Activated T-cell treated with anti-CD3 and anti-CD28 coated beads, Interleukin-2, amount 50 U/mL, for 24 hours (primary cell): ENCODE measurements at regions not wholly inside any gene's neighbourhood (a gene's known extent, or its start where the extent isn't known, plus 50 kb on each side); places are given as distances from the start of the nearest gene placed in this dataset.

ENCODE experiments used
- DNase-seq: peaks from one replicate; pipeline ENCODE4 v3.0.0-alpha.2; 2020
- H3K27ac Mint-ChIP-seq: 2 replicates; pipeline ENCODE4 v1.8.0; 2020; ENCODE audit warnings: mild to moderate bottlenecking, mixed read lengths
- H3K27me3 Mint-ChIP-seq: 2 replicates; pipeline ENCODE4 v1.8.0; 2020; ENCODE audit warnings: mixed read lengths
- H3K36me3 Mint-ChIP-seq: 2 replicates; pipeline ENCODE4 v1.8.0; 2020; ENCODE audit warnings: low read depth, mixed read lengths
- H3K4me1 Mint-ChIP-seq: 2 replicates; pipeline ENCODE4 v1.8.0; 2020; ENCODE audit warnings: low read depth, mixed read lengths
- H3K4me3 Mint-ChIP-seq: 2 replicates; pipeline ENCODE4 v1.8.0; 2020; ENCODE audit warnings: mild to moderate bottlenecking, moderate library complexity, mixed read lengths
- H3K9me3 Mint-ChIP-seq: 2 replicates; pipeline ENCODE4 v1.8.0; 2020; ENCODE audit warnings: mixed read lengths

DNA sequence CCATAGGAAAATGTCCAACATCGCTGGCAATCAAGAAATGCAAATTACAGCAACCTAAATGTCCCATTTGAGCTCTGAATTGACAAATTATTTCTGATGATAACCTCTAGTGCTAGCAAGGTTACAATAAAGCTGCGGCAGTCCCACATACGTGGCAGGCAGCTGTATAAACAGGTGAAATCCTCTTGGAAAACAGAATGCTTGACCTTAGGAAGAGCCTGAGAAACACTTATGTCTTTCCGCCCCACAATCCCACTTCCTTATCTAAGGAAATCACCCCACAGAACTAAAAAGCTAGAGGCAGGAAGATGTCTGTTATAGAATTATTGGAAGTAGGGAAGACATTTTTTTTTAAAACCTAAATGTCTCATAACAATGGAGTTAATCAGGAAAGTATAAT, 154.3 kb downstream of the KATNIP start:
- no peak overlapping the region for H3K4me3 Mint-ChIP-seq

DNA sequence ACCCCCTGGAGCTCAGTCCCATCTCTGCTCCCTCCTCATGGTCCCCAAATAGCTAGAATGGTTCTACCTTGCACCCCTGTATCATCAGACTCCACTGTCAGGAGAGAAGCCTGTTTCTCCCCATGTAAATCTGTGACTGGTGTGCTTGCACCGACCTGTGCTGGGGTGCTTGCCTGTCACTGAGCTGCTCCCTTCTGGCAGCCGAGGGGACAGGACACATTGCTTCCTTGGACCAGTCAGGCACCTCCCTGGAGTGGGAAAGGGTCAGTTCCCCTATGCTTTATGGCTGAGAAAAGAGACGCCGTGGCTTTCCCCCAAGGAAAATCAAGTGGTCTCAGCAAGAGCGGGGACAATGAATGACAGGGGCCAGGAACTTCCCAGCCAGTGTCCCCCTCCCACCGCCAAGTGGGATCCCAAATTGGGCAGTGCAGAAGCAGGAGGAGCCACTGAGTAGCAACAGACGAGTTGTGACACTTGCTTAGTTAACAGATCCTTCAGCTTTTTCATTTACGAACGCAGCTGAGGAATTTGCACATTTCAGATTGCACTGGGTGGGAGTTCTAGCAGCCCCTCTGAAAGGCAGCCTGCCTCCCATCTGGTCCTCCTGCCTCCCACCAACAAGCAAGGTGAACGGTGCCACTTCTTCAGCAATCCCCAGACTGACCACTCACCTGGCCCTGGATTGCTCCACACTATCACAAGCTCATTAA, 156.4 kb downstream of the KATNIP start:
- no peak overlapping the region for H3K4me3 Mint-ChIP-seq
- H3K27me3 Mint-ChIP-seq: no peaks in the 10 kb centered on the region
- DNase-seq: no peak
- H3K4me1 Mint-ChIP-seq: no peaks in the 10 kb centered on the region
- no peak overlapping the region for H3K27ac Mint-ChIP-seq
- H3K36me3 Mint-ChIP-seq: peaks cover 21% of the 10 kb centered on the region
- no peaks in the 10 kb centered on the region for H3K9me3 Mint-ChIP-seq

More for the DNA sequence above, 154.3 kb downstream of the KATNIP start:
- no peaks in the 10 kb centered on the region for H3K9me3 Mint-ChIP-seq
- no peak for DNase-seq
- H3K27ac Mint-ChIP-seq: no peak overlapping the region
- H3K4me1 Mint-ChIP-seq: no peaks in the 10 kb centered on the region
- H3K36me3 Mint-ChIP-seq: peaks cover 17% of the 10 kb centered on the region
- H3K27me3 Mint-ChIP-seq: no peaks in the 10 kb centered on the region

DNA sequence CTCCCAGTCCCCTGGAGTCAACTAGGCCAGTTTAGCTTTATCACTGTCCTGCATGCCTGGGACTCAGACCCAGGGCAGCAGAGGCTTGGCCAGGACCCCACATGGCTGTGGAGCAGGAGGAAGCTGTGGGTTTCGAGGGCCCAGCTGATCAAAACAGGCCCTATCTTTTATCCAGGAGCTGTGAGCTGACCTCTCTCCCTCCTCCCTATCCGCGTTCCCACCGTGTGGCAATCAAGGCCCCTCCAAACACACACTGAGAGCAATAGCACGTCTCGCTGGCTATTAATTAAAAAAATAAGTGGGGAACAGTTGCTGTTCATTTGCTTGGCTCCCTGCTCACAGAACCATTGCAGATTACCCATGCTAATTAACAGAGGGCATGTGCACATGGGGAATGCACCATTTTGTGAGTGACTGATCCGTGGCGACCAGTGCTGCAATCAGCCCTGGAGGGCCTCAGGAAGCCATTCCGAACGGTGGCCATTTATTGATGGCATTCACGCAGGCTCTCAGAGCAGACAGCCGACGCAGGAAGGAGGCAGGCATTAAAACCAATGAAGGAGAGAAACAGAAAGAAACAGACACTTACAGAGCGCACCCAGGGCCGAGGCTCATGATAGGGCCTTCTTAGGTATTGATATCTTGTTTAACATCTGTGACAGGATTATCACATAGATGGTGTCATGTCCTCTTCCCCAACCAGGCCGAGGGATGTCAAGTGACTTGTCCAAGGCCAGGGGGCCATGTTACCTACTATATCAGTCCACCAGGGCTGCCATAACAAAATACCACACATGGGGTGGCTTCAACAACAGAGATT, 157.1 kb downstream of the KATNIP start:
- no peaks in the 10 kb centered on the region for H3K9me3 Mint-ChIP-seq
- no peaks in the 10 kb centered on the region for H3K27me3 Mint-ChIP-seq
- no peaks in the 10 kb centered on the region for H3K4me1 Mint-ChIP-seq
- DNase-seq: no peak
- no peak overlapping the region for H3K27ac Mint-ChIP-seq
- H3K4me3 Mint-ChIP-seq: no peak overlapping the region
- peaks cover 21% of the 10 kb centered on the region for H3K36me3 Mint-ChIP-seq

DNA sequence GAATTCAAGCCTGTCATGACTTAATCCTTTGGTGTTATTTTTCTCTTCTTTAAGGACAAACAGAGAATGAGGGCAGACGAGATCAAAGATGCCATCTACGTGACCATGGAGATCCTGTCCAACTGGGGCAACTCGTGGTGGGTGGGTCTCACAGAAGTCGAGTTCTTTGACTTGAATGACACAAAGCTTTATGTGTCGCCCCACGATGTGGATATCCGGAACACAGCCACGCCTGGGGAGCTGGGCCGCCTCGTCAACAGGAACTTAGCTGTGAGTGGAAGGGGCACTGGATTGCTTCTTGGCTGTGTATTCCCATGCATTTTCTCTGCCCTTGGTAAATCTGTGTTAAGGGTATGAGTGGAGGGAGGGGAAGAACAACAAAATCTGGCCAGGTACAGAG, 158.7 kb downstream of the KATNIP start:
- Mint-ChIP-seq H3K4me1 (no peaks in the 10 kb centered on the region), H3K4me3 (no peak overlapping the region), H3K27ac (no peak overlapping the region), H3K36me3 (peaks cover 21% of the 10 kb centered on the region), H3K9me3 (no peaks in the 10 kb centered on the region), H3K27me3 (no peaks in the 10 kb centered on the region)
- DNase-seq: no peak

DNA sequence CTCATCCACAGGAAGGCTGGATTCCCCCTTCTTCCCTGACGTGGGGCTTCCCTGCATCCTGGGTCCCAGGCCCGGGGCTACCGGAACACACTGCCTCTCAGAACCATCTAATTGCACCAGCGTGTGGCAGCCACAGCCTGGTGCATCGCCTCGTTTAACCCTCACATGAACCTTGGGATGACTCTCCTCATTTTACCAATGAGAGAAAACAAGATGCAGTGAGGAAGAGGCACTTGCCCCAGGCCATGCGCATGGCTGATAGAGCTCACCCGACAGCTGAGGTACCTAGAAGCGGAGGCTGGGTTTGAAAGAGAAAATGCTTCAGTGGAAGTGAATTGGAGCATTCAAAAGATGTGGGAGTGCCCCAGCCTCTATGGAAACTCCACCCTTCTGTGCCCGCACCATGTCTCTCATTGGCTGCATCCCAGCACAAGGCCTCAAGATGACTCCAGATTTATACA, 162.3 kb downstream of the KATNIP start:
- H3K27ac Mint-ChIP-seq: no peak overlapping the region
- H3K4me3 Mint-ChIP-seq: no peak overlapping the region
- peaks cover 21% of the 10 kb centered on the region for H3K36me3 Mint-ChIP-seq
- DNase-seq: no peak
- H3K9me3 Mint-ChIP-seq: no peaks in the 10 kb centered on the region
- no peaks in the 10 kb centered on the region for H3K27me3 Mint-ChIP-seq
- no peaks in the 10 kb centered on the region for H3K4me1 Mint-ChIP-seq

DNA sequence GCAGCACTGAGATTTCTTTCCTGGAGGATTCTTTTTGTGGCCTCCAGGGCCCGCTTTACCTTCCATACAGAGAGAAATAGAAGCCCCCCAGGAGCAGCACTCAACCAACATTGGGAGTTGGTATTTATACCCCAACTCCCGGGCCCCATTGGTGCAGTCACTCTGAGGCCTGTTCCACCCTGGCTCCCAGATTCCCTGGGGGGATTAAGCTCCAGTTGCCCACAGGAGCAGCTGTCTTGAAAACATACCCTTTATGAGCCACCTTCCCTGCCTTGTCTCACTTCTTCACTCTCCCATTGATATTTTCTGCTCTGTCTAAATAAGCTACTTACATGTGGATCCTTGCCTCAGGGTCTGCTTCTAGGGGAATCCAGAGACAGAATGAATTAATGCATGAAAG, 167.8 kb downstream of the KATNIP start:
- Mint-ChIP-seq H3K36me3 (peaks cover 27% of the 10 kb centered on the region), H3K4me1 (no peaks in the 10 kb centered on the region), H3K9me3 (no peaks in the 10 kb centered on the region), H3K27me3 (no peaks in the 10 kb centered on the region), H3K4me3 (no peak overlapping the region), H3K27ac (no peak overlapping the region)
- no peak for DNase-seq

DNA sequence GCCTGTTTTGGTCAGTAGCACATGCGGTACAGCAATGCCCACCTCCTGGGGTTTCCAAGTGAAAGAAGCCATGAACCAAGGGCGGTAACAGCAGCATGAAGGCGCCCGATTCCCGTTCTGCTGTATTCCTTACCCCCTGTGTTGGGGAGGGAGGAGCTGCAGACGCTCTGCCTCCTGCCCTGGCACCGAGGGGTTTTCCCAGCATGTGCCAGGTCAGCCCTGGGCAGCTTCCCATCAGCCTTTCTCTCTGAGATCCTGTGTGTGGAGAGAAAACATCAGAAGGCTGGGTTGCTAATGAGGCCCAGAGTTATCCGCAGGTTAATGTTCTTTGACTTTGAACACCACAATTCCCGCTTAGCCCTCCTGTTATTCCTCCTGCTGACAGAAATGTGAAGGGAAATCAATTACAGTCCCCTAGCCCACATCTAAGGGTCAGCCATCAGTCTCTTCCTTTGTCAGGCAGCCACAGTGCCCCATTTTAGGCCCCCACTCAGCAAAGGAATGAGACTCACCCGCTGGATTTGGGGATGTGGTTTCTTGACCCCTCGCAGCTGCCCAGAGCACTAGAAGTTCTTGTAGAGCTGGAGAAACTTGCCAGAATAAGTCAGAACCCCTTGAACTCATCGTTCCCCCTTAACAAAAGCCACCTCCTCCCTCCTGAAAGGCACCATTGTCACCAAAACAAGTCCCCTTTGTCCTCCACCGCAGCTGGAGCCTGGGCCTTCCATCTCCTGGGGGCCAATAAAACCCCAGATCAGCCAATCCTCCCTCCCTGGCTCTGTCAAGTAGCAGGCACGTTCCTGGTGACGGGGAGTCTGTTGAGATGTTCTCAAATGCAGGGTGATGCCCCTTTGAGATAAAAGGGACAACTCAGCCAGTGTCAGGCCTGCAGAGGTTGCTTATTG, 168.5 kb downstream of the KATNIP start:
- Mint-ChIP-seq H3K4me1 (no peaks in the 10 kb centered on the region), H3K4me3 (no peak overlapping the region), H3K27me3 (no peaks in the 10 kb centered on the region), H3K36me3 (peaks cover 29% of the 10 kb centered on the region), H3K27ac (no peak overlapping the region), H3K9me3 (no peaks in the 10 kb centered on the region)
- no peak for DNase-seq

DNA sequence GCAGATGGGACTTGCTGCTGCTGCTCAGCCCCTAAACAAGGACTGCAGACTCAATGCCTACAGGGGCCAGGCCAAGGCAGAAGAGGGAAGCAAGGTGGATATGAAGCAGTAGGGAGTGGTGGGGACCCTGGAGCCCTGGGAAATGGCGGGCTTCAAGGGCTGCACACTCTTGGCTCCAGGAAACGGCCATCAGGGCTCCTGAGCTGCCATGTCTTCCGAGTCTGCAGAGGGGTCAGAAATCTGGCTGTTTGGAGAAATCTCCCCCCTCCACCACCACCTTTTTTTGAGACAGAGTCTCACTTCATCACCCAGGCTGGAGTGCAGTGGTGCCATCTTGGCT, 169.1 kb downstream of the KATNIP start:
- DNase-seq: no peak
- no peaks in the 10 kb centered on the region for H3K4me1 Mint-ChIP-seq
- H3K4me3 Mint-ChIP-seq: no peak overlapping the region
- H3K36me3 Mint-ChIP-seq: peaks cover 33% of the 10 kb centered on the region
- no peaks in the 10 kb centered on the region for H3K27me3 Mint-ChIP-seq
- H3K9me3 Mint-ChIP-seq: no peaks in the 10 kb centered on the region
- no peak overlapping the region for H3K27ac Mint-ChIP-seq

DNA sequence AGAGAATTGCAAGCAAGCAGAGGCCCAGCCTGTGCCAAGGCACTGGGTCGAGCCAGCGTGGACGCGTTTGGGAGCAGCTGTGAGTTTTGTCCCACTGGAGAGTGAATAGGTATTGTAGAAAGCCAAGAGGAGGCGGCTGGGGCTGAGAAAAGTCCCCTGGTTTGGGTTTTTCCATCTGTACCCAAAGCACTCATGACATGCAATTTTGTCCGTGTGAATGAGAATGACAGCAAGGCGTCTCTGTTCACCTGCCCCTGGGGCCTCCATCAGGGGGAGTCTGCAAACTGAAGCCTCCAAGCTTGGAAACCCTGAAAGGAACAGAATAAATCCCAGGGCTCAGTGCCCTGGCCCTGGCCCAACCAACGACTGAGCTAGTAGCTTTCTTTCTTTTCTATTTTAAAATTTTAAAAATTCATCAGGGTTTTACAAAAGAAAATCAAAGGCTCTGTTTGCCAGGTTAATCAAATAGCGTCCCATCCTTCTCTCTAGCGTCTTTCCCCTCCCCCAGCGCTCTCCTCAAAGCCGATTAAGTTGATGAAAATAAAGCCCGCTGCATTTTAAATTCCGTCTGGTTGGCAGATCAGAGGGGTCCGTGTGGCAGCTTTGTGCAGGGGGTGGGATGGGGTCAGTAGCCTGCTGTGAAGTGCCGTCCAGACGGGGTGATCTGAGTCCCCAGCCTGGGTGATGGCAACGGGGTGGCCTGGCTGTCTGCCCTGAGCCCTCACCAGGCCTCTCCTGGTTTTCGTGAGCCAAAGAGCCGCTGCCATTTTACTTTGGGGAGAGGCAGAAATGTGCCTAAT, 171.0 kb downstream of the KATNIP start:
- H3K4me3 Mint-ChIP-seq: no peak overlapping the region
- H3K27me3 Mint-ChIP-seq: no peaks in the 10 kb centered on the region
- no peak overlapping the region for H3K27ac Mint-ChIP-seq

DNA sequence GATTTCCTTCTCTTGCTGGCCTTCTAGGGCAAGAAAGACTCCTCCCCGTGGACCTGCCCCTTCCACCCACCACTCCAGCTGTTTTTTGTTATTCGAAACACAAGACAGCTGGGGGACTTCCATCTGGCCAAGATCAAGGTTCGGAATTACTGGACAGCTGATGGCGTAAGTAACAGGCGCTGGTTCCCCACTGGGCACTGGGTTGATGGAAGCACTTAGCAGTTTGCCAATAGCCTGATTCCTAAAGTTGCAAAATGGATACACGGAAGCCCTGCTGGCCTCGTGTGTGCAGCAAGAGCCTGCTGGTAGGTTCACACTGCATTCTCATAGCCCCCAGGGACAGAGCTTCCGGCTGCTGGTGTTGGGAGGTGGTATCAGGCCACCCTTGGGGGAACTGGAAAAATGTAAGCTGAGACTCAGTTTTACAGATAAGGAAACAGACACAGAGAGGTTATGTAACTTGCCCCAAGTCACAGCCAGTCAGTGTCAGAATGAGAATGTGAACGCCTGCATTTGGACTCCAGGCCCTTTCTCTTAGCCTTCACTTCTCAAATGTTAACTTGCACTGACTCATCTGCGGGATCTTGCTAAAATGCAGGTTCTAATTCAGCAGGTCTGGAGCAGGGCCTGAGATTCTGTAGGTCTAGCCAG, 171.7 kb downstream of the KATNIP start:
- Mint-ChIP-seq H3K4me3 (no peak overlapping the region), H3K4me1 (no peaks in the 10 kb centered on the region), H3K9me3 (no peaks in the 10 kb centered on the region), H3K27me3 (no peaks in the 10 kb centered on the region), H3K27ac (no peak overlapping the region), H3K36me3 (peaks cover 49% of the 10 kb centered on the region)
- no peak for DNase-seq

More for the DNA sequence above, 171.0 kb downstream of the KATNIP start:
- no peak for DNase-seq
- Mint-ChIP-seq H3K9me3 (no peaks in the 10 kb centered on the region), H3K36me3 (peaks cover 42% of the 10 kb centered on the region), H3K4me1 (no peaks in the 10 kb centered on the region)

DNA sequence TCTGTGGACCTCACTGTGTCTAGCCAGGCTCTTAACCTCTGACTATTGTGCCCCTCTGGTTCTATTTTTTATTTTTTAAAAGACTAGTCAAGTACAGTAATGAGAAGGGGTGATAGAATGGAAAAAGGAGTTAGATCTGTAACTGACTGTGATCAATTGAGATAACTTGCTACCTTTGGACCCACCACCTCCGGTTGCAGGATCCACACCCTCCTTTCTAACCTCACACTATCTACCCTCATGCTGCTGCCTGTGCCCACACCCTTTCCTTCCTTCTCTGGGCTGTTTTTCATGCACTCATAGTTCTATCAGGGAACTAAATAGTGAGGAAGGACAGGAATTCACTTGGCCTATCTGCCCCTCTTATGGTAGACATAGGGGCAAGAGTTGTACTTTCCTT, 172.3 kb downstream of the KATNIP start:
- no peaks in the 10 kb centered on the region for H3K27me3 Mint-ChIP-seq
- H3K4me3 Mint-ChIP-seq: no peak overlapping the region
- peaks cover 50% of the 10 kb centered on the region for H3K36me3 Mint-ChIP-seq
- DNase-seq: no peak
- H3K4me1 Mint-ChIP-seq: no peaks in the 10 kb centered on the region
- H3K27ac Mint-ChIP-seq: no peak overlapping the region
- no peaks in the 10 kb centered on the region for H3K9me3 Mint-ChIP-seq

DNA sequence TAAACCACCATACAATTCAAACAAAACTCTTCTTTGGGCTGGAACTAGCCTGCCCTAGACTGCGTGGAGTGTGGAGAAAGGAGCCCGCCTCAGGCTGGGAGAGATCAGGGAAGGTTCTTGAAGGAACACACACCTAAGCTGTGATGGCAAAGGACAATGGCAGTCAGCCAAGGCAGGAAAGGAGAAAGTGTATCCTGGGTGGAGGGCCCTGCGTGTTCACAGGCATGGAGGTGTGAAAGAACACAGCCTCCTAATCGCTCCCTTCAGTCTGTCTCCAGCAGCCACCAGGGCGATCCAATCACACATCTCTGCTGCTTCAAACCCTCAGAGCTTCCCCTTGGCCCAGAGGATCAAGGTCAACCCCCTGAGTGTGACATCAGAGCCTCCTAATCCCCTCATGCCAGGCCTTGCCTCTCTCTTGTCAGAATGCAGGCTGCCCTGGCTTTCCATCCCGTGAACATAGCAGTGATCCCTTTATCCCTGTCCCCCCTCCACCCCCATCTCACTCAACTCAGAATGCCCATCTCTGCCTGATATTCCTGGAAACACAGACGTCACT, 173.0 kb downstream of the KATNIP start:
- Mint-ChIP-seq H3K27ac (no peak overlapping the region), H3K4me3 (no peak overlapping the region), H3K9me3 (no peaks in the 10 kb centered on the region), H3K36me3 (peaks cover 57% of the 10 kb centered on the region), H3K27me3 (no peaks in the 10 kb centered on the region), H3K4me1 (no peaks in the 10 kb centered on the region)
- no peak for DNase-seq

DNA sequence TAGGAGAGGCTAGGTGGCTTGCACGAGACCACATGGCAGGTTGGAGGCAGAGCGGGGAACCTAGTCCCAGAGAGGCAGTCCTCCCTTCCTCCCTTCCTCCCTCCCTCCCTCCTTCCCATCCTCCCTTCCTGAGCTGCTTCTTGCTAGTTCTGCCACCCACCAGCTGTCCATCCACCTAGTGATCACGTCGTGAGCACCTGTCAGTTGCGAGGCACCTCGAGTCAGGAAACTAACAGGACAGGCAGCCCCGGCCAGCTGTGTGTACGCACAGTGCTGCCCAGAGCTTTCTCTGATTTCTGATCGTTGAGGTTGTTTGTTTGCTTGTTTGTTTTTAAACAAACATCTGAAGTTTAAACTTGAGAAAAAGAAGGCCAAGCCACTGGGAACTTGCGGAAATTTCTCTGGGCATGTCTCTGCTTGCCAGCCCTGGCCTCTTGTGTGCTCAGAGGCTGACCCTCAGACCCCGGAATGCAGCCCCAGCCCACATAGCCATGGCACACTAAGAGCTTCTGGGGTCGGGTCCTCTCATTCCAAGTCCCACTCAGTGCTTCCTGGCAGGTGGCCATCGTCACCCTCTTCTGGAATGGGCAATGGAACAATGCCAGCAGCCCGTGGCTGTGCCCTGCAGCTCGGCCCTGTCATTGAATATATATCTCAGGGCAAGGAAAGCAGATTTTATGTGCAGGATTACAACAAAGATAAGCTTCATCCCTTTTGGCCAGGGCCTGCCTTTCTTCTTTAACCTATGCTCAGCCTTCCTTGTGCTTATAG, 174.0 kb downstream of the KATNIP start:
- no peaks in the 10 kb centered on the region for H3K27me3 Mint-ChIP-seq
- DNase-seq: no peak
- no peaks in the 10 kb centered on the region for H3K9me3 Mint-ChIP-seq
- H3K4me1 Mint-ChIP-seq: no peaks in the 10 kb centered on the region
- no peak overlapping the region for H3K27ac Mint-ChIP-seq
- no peak overlapping the region for H3K4me3 Mint-ChIP-seq
- H3K36me3 Mint-ChIP-seq: peaks cover 59% of the 10 kb centered on the region
